LHCN-M2 (cell line): ENCODE measurements at regions not wholly inside any gene's neighbourhood (a gene's known extent, or its start where the extent isn't known, plus 50 kb on each side); places are given as distances from the start of the nearest gene placed in this dataset.

Source experiments
- DNase-seq: peaks from one replicate; pipeline ENCODE4 v3.0.0-alpha.2; 2012; ENCODE audit warnings: low read depth

DNA sequence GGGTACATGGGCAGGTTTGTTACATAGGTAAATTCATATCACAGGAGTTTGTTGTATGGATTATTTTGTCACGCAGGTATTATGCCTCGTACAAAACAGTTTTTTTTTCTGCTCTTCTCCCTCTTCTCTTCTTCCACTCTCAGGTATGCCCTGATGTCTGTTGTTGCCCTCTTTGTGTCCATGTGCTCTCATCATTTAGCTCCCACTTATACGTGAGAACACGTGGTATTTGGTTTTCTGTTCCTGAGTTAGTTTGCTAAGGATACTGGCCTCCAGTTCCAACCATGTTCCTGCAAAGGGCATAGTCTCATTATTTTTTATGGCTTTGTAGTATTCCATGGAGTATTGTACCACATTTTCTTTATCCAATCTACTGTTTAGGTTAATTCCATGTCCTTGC, 65.7 kb downstream of the UNC5CL start:
- no peak for DNase-seq

DNA sequence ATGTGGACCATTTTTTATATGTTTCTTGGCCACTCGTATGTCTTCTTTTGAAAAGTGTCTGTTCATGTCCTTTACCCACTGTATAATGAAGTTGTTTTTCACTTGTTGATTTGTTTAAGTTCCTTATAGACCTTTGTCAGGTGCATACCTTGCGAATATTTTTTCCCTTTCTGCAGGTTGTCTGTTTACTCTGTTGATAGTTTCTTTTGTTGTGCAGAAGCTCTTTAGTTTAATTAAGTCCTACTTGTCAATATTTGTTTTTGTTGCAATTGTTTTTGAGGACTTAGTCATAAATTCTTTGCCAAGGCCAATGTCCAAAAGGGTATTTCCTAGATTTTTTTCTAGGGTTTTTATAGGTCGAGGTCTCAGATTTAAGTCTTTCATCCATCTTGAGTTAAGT, 66.2 kb downstream of the UNC5CL start:
- DNase-seq = no peak

DNA sequence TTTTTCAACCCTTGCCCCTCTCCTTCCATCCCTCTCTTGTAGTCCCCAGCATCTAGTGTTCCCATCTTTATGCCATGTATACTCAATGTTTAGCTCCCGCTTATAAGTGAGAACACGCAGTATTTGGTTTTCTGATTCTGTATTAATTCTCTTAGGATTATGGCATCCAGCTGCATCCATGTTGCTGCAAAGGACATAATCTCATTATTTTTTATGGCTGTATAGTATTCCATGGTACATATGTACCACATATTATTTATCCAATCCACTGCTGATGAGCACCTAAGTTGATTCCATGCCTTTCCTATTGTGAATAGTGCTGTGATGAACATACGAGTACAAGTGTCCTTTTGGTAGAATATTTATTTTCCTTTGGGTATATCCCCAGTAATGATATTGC, 66.8 kb downstream of the UNC5CL start:
- no peak for DNase-seq

DNA sequence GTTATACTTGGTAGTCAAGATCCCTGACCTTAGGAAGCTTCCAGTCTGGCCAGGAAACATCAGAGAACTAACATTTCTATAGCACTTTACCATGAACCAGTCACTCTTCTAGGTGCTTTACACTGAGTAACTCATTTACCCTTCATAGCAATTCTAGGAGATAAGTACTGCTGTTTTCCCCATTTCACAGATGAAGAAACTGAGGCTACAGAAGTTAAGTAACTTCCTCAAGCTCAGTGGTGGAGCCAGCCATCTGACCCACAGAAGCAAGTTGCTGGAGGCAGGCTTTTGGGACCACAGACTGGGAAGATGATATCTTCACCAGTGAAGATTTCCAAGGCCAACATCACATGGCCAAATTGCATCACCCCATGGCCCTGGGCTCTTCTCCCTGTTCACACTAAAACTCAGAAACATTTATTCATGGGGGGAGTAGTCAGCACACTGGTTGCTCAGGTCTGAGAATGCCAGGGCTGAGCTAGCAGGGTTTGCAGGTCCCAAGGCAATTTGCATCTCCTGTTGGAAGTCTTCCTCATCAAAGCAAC, 70.3 kb downstream of the UNC5CL start:
- no peak for DNase-seq

DNA sequence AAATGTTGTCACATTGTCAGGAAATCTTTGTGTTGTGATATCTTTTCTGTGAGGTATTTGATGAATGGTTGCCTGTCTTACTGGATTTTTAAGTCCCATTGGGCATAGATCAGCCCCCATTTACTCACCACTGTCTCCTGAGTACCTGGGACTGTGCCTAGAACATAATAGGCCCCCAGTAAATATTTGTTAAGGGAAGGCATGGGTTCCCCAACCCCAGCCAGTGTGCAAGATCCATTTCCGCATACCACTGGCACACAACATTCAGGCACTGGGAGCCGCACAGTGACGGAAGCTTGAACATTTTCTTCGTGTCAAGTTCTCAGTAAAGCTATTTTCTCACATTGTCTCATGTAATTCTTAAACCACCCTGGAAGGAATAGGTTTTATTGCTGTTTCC, 72.2 kb downstream of the UNC5CL start:
- DNase-seq = no peak

DNA sequence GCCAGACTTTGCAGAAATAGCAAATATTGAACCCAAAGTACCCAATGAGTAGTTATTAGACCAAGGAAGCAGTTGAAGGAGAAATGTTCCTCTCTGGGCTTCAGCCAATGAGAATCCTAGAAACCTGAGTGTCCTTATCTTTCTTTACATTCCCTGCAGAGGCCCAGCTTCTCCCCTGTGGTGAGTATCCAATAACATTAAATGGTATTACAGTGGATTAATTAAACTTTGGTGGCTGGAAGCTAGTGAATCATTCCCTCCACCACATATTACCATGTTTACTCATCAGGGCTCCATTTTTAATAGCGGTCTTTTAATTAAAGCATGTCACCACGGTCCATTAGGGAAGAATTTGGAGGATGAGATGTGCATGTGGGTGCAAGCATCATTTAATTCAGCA, 74.0 kb downstream of the UNC5CL start:
- no peak for DNase-seq

DNA sequence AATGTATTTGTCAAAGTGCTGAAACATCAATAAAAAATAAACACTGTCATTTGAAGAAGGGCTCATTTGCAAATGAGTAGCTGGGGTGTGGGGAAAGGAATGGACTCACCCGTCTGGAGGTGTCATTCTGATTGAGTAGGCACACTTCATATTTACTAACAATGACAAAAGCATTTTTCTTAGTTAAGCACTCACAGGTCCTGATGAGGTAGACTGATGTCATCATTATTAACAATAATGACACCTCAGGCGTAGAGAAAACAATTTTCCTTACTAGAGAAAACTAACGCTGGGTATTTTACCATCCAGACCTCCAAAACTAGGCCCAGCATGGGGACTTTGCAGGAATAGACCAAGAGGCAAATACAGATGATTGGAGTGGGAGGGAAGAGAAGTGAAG, 76.0 kb downstream of the UNC5CL start:
- no peak for DNase-seq

DNA sequence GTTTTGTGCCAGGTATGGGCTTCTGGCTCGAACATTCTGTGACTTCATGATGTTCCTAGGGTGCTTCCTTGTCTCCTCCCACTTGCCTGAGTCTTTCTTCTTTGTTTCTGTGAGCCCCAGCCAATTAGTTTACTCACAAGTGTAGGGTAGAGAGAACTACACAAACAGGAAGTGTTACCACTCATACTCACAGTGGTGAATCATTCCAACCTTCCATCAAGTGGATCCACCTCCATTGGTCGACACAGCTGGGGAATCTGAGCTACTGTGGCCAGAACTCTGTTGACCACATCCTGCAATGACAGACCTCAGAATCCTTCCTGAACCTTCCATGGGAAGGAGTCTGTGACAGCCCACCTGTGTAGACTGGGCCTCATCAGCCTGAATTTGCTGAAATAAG, 76.8 kb downstream of the UNC5CL start:
- peak; percentile 94 for DNase-seq

DNA sequence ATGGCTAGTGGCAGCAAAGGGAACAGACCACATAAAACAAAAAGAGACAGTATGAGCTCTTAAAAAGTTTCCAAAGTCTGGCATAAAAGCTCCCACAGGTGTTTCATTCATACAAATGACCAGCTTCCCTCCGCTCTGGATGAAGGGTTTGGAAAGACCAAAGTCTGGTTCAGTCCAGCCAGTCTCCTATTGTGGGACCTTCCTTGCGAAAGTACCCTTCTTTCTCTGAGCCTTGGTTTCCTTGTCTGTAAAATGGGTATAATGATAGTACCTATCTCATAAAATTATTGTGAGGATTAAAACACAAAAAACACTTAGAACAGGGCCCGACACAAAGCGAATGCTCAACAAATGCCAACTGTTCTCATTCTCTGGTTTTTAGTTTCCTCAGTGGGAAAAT, 77.2 kb downstream of the UNC5CL start:
- DNase-seq = no peak

DNA sequence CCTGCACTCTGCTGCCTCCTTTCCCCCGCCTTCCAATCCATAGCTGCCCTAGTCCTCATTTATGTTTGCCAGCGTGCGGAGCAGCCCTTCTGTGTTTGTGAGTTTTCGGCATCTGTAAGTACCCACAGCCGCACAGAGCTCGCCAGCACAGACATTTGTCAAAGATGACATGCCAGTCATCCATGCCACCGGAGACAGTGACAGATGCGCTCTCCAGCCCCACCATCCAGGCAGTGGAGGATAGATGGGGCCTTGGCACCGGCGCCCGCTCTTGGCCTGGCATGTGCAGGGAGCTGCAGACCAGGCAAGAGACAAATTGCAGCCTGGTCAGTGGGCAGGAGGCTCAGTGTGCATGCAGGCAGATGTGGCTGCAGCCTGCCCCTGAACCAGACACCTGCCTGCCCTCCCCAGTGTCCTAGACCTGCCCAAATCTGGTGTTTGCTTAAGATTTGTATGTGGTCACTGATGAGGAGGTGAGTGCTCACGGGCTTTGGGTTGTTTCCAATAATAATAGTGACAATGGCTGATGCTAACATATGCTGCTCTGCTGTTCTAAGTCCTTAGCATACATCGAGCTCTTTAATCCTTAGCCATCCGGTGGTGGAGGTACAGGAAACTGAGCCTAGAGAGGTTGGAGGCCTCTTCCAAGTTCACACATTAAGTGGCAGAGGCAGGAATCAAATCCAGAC, 78.1 kb downstream of the UNC5CL start:
- DNase-seq = no peak

DNA sequence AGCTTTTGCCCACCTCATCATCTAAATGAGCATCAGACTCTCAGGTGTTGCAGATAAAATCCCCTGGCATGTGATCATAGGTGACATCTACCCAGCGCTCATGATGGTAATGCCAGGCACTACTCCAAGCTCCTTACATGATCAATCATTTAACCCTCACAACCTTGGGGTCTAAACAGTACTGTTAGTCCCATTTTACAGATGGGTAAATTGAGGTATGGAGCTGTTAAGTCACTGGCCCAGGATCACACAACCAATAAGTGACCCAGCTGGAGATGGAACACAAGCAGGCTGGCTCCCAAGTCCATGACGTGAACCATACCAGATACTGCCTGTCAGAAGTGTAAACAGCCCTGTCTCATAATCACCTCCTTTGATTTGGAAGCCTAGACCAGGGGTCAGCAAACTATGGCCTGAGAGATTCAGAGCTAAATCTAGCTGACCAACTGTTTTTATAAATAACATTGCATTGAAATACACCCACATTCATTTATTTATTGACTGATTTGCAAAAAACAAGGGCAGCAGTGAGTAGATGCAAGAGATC, 79.2 kb downstream of the UNC5CL start:
- DNase-seq = no peak

DNA sequence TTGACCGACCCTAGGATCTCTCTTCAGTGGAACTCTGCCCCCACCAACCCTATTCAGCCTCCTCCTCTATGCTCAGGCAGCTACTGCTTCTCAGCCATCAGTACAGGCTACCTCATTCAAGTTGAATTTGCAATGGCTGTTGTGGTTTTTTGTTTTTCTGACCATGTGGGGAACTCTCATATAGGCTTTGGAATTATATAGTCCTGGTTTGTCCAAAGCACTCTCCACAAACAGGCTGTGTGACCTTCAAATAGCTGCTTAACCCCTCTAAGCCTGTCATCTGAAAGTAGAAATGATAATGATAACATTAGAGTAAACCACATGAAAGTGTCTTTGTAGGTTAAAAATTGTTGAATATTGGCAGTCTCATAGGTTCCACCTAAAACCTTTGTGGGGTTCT, 80.3 kb downstream of the UNC5CL start:
- DNase-seq = no peak

DNA sequence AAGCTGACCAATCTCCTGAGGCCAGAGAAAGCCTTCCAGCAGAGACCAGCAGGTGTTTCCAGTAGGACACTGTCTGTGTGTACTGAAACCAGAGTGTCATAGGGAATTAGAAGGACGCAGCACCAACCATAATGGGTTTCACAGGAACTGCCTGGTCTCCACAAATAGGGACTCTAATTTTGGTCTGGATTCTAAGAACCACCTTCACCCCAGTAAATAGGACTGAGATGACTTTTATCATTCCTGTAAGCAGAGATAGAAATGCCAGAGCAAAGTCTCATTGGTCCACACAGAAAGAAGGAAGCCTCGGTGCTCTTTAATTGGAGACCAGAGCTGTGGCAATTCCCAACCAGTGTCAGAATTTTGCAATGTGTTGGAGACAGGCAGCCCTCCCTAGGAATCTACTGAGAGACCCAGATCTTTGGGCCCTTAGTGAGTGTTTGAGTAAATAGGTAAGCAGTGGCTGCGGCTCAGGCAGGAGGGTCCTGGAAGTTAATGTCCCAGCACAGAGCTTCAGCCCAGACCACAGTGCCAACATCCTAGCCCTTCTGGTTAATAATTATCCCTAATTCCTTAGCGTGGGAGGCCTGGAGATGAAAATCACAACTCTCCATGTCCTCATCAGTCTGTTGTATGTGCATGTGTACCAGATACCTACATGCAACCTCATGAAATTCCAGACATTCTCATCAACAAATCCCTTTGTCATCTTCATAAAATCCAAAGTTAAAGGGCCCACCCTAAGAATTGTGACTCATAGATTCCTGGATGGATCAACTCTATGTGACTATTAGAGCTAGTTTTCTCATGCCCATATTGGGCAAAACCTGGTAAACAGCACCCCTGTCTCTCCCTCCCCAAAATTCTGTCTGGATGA, 81.2 kb downstream of the UNC5CL start:
- DNase-seq = peak; percentile 57

DNA sequence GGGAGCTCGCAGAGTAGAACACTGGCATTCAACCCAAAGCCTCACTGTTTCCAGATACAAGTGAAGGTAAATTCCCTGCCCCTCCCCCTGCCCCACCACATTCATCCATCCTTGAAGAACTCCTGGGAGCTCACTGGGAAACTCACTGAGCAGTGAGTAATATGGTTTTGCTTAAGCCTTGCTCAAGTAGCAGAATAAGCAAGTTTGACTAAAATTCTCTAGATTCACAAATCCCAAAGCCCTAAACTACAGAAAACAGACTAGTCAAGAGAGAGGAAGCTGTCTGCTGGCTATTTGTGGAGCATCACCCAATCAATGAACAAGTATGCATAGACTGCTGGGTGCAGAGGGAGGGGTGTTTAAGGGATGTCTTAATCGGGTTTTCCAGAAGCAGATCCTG, 82.1 kb downstream of the UNC5CL start:
- DNase-seq = no peak

DNA sequence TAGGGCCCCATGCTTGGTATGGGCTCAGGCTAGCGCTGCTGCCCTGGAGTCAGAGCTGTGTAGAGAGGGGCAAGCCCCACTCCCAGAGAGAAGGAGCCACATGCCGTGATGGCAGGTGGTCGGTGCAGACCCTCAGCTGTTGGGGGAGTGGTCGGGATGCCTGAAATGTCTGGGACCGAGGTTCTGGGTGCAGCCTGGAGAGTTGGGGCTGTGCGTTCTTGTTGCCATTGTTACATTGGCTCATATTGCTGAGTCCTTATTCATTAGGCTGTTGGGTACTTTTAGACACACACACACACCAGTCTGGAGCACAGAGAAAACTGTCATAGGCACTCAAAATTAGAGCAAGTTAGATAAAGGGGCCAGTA, 83.9 kb downstream of the UNC5CL start:
- DNase-seq = no peak

DNA sequence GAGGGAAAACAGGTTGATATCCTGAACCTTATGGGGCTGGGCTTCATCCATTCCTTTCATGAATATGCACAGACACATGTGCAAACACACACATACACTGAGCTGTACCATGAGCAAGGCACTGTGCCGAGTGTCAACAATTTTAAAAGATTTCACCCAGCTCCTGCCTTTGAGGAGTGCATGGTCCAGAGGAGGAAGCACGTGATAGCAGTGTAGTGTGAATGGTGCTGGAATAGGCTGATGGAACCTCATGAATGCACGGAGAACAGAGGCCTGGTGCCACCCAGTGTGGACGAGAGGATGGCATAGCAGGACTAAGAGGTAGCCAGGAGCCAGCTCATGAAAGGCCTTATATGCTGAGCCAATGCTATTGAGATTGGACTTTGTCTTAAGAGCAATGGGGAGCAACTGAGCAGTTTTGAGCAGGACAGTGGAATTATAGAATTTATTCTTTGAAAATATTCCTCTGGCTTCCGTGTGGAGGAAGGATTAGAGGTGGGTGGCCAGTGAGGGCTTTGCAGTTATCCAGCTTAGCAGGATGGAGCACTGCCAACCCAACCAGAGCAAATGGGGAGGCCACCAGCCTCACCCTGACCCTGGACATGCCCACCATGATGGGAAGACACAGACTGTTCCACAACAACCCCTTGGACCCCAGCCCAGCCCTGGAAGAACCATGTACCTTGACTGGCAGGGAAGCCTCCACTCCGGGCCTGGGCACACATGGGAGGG, 84.4 kb downstream of the UNC5CL start:
- DNase-seq = no peak

DNA sequence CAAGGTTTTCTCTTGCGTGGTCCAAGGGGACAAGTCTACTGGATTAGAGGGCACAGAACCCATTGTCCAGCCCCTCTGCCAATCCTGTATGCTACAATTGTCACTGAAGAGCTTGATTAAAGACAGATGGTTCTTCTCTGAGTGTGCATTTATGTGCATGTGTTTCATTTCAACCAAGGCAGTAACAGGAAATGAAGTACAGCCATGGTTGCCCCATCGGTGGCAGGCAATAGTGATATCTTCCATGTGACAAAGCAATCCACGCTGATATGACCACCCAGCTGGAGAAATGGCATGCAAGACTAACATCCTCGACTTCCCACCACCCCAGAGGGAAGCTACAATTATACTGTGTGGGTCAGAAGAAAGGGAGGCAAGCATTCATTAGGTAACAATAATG, 85.5 kb downstream of the UNC5CL start:
- no peak for DNase-seq

DNA sequence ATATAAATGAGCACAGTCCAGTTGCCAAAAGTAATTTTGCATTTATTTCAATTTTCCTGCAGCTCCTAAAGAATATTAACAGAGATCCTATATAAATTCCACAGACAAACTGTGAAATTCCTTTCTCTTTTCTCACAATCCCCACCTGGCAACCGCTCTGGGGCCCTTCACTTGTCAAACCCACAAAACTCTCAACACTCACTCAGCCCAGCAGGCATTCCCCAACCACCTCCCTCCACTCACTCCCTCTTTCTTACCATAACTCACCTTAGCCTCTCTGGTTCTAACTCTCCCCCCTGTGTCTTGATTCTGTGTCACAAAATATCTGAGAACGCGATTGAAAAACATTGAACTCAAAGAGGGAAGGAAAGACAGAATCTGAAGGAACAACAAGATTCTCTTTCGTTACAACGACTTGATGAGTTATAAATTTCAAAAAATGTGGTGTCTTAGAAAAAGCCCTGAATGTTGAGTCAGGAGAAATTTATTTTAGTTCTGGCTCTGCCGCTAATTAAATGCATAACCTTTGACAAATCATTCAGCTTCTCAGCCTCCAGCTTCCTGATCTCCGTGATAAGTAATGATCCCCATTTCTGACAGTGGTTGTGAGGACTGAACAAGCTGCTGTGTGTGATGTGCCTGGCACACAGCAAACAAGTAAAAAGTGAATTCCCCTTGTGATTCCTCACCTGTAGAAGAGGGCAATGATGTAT, 87.9 kb downstream of the UNC5CL start:
- DNase-seq = peak; percentile 54

DNA sequence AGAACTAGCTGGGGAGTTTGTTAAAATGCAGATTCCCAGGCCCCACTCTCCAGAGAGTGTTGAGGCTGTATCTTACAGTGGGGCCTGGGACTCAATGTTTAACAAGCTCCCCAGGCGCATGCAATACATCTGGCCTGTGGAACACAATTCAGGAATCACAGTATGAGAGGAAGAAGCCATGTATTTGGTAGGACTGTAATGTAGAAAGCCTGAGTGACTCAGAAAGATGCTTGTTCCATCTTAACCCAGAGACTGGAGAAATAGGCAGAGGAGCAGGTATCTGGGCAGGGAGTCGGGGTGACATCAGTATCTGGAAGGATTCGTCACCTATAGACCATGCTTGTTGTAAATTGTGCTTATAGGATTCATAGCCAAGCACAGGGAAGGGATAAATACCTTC, 90.5 kb downstream of the UNC5CL start:
- peak; percentile 28 for DNase-seq

DNA sequence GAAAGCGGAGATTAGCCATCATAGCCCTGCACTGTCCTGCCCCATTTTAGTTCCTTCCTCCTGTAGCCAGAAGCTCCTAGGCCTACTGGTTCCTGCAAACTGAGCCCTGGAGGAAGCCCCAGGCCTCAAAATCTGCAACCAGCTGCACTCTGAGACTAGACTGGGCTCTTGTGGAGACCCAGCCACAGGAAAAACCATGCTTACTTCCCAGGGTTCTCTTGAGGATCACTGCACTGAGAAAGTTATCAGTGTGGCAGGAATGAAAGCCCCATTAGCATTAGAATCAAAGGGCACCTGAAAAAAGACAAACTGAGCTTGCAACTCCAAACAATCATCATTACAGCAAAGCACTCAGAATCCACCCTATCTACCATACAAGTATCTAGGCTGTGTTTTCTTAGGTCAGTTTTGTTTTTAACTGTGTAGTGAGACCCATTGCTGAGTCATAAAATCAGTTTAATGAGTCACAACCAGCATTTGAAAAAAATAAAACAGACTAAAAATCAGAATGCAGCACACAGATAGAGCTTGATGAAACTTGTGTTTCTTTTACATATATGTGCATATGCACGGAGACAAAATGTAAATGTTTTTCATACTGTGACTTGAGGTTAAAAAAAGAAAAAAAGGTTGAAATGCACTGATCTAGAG, 91.0 kb downstream of the UNC5CL start:
- DNase-seq = peak; percentile 80
